ENCODE measurements at regions not wholly inside any gene's neighbourhood (a gene's known extent, or its start where the extent isn't known, plus 50 kb on each side); places are given as distances from the start of the nearest gene placed in this dataset.

- TF ChIP-seq CTCF (IDR thresholded peaks at IDR 0.05) (no peak), ZFX (IDR thresholded peaks at IDR 0.05; ENCODE audit: borderline replicate concordance) (no peak)
These were observed 359.8 kb upstream of the ERCC4 start for GRCh38 chr16:13560151-13560550.

All from 22Rv1 (cell line).